MM.1S (cell line): ENCODE measurements at regions not wholly inside any gene's neighbourhood (a gene's known extent, or its start where the extent isn't known, plus 50 kb on each side); places are given as distances from the start of the nearest gene placed in this dataset.

Experiments used
- EZH2 ChIP-seq: fragments of 300-600 bp; sonication (generic); optimal IDR thresholded peaks from 2 replicates; pipeline ENCODE3; 2017; ENCODE audit warnings: low read depth, mild to moderate bottlenecking, antibody characterized with exemption, low read length, mixed read lengths
- EZH2phosphoT487 ChIP-seq: fragments of 300-600 bp; sonication (generic); IDR thresholded peaks from 2 replicates; pipeline ENCODE4 v1.6.1; 2018; ENCODE audit warnings: antibody characterized with exemption, low read length
- TF ChIP-seq, protein P1 (sequence below): fragments of 300-600 bp; sonication (generic); IDR thresholded peaks from 2 replicates; pipeline ENCODE4 v1.5.1; 2016; ENCODE audit warnings: antibody characterized with exemption, low read length, mixed read lengths

DNA sequence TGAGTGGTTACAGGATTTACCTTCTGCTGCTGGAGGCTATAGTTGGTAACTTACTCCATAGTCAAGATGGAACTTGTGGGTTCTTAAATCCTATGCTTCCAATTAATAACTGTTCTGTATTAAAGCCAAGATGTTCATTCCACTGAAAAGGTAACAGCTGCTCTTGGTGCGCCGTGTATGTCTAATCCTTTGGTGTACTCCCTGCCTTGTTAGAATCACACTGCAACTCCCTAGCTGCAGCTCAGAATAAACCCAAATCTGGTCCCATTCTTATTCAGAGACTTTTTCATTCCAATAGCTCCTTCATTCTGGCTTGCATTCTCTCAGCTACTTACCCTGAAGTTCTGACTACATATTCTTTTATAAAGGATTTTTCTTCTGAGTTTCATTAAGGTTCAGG lies 1355.5 kb downstream of the MAT2B start:
- TF ChIP-seq, protein P1, sequence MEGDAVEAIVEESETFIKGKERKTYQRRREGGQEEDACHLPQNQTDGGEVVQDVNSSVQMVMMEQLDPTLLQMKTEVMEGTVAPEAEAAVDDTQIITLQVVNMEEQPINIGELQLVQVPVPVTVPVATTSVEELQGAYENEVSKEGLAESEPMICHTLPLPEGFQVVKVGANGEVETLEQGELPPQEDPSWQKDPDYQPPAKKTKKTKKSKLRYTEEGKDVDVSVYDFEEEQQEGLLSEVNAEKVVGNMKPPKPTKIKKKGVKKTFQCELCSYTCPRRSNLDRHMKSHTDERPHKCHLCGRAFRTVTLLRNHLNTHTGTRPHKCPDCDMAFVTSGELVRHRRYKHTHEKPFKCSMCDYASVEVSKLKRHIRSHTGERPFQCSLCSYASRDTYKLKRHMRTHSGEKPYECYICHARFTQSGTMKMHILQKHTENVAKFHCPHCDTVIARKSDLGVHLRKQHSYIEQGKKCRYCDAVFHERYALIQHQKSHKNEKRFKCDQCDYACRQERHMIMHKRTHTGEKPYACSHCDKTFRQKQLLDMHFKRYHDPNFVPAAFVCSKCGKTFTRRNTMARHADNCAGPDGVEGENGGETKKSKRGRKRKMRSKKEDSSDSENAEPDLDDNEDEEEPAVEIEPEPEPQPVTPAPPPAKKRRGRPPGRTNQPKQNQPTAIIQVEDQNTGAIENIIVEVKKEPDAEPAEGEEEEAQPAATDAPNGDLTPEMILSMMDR = no peak
- TF ChIP-seq EZH2 = no peak
- no peak for TF ChIP-seq EZH2phosphoT487
